PC-9 (cell line): ENCODE measurements at regions not wholly inside any gene's neighbourhood (a gene's known extent, or its start where the extent isn't known, plus 50 kb on each side); places are given as distances from the start of the nearest gene placed in this dataset.

ENCODE experiments used
- EZH2 ChIP-seq: fragments of 200-600 bp; sonication (generic); IDR thresholded peaks from 2 replicates; pipeline ENCODE4 v1.8.0; 2017; ENCODE audit warnings: antibody characterized with exemption, low read depth
- TF ChIP-seq, protein P1 (sequence below): fragments of 200-600 bp; sonication (generic); conservative IDR thresholded peaks from 2 replicates; pipeline ENCODE4 v1.6.1; 2017; ENCODE audit warnings: mixed run types, antibody characterized with exemption, mild to moderate bottlenecking, moderate library complexity

DNA sequence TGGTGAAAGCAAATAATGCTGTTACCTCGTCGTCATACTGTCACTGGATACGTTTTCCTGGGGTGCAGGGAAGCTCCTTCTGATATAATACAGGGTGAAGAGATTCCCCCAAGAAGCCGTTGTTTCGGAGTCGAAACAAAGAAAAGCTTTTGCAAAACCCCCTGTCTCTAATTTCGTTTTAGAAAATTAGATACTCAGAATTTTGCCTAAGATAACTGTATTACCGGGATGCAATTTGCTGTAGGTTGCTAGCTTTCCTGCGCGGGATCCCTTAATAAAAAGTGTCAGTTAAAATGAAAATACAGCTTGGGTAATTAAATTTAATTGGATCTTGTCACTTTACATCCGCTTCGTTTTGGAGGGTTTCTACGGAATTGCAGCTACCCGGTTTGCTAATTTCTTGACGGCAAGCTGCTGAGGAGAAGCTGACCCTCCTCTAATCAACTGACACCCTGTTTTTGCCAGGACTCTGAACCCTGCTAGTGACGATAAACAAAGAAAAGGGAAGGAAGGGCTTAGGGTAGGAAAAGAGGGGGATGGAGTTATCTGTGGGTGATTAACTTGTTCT, 174.6 kb downstream of the SHOX start:
- TF ChIP-seq EZH2 = no peak
- TF ChIP-seq, protein P1, sequence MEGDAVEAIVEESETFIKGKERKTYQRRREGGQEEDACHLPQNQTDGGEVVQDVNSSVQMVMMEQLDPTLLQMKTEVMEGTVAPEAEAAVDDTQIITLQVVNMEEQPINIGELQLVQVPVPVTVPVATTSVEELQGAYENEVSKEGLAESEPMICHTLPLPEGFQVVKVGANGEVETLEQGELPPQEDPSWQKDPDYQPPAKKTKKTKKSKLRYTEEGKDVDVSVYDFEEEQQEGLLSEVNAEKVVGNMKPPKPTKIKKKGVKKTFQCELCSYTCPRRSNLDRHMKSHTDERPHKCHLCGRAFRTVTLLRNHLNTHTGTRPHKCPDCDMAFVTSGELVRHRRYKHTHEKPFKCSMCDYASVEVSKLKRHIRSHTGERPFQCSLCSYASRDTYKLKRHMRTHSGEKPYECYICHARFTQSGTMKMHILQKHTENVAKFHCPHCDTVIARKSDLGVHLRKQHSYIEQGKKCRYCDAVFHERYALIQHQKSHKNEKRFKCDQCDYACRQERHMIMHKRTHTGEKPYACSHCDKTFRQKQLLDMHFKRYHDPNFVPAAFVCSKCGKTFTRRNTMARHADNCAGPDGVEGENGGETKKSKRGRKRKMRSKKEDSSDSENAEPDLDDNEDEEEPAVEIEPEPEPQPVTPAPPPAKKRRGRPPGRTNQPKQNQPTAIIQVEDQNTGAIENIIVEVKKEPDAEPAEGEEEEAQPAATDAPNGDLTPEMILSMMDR = no peak
